ENCODE measurements at regions not wholly inside any gene's neighbourhood (a gene's known extent, or its start where the extent isn't known, plus 50 kb on each side); places are given as distances from the start of the nearest gene placed in this dataset.

GRCh38 chr20:11060423-11061185, 386.8 kb upstream of the JAG1 start:
- H3K4me3 Mint-ChIP-seq = no peak overlapping the region
- H3K36me3 ChIP-seq (ENCODE audit: insufficient read depth) = no peaks in the 10 kb centered on the region
- no peak for DNase-seq (ENCODE audit: low spot score)

GRCh38 chr20:11063444-11063843, 389.6 kb upstream of the JAG1 start:
- Histone ChIP-seq H3K27me3 (ENCODE audit: insufficient read depth) (no peaks in the 10 kb centered on the region), H3K27ac (ENCODE audit: low read depth) (no peak overlapping the region), H3K9me2 (ENCODE audit: insufficient read depth) (no peaks in the 10 kb centered on the region), H3K4me2 (no peak overlapping the region), H3K79me2 (replicated peaks; ENCODE audit: insufficient read depth) (no peaks in the 10 kb centered on the region), H3K4me1 (ENCODE audit: insufficient read depth) (no peaks in the 10 kb centered on the region), H3F3A (replicated peaks; ENCODE audit: low read depth) (no peaks in the 10 kb centered on the region), H3K36me3 (ENCODE audit: insufficient read depth) (no peaks in the 10 kb centered on the region), H4K20me1 (replicated peaks; ENCODE audit: insufficient read depth) (no peaks in the 10 kb centered on the region), H2AFZ (0 out of 2 replicates have a peak overlapping the region, but pooled peaks have one; percentile 14), H3K4me3 (no peak overlapping the region)
- H3K9me3 Mint-ChIP-seq = no peaks in the 10 kb centered on the region
- peaks cover 2% of the 10 kb centered on the region for H3K27me3 Mint-ChIP-seq (ENCODE audit: insufficient read depth, low read depth, poor library complexity)
- DNase-seq (ENCODE audit: low spot score) (no peak), ATAC-seq (no peak)
- H3K4me1 Mint-ChIP-seq = peaks cover 5% of the 10 kb centered on the region; the same call in 2 of the 3 replicates
- H3K36me3 Mint-ChIP-seq (ENCODE audit: low read depth) = no peaks in the 10 kb centered on the region
- no peak overlapping the region for H3K4me3 Mint-ChIP-seq
- no peak overlapping the region for H3K27ac Mint-ChIP-seq
- TF ChIP-seq ZNF331 (CRISPR knock-in tag; IDR thresholded peaks at IDR 0.05; ENCODE audit: low read depth) = no peak
- no peak for TF ChIP-seq ZNF114 (CRISPR knock-in tag; IDR thresholded peaks at IDR 0.05)
- TF ChIP-seq STAT1 (IDR thresholded peaks at IDR 0.05; ENCODE audit: unreplicated experiment) = no peak
- no peak for TF ChIP-seq CREB1 (CRISPR knock-in tag; IDR thresholded peaks at IDR 0.05; ENCODE audit: low read depth)
- TF ChIP-seq CTCF (conservative IDR thresholded peaks at IDR 0.05; ENCODE audit: low read depth in 2 of 2) = no peak
- no peak for TF ChIP-seq ETS1 (IDR thresholded peaks at IDR 0.05)
- no peak for TF ChIP-seq EZH2phosphoT487 (IDR thresholded peaks at IDR 0.05; ENCODE audit: unreplicated experiment)
- TF ChIP-seq POLR2AphosphoS5 (IDR thresholded peaks at IDR 0.05; ENCODE audit: low read depth) = no peak
- no peak for TF ChIP-seq NANOG (IDR thresholded peaks at IDR 0.05; ENCODE audit: borderline replicate concordance)
- no peak for TF ChIP-seq JUNB (IDR thresholded peaks at IDR 0.05; ENCODE audit: unreplicated experiment)
- no peak for TF ChIP-seq EZH2 (IDR thresholded peaks at IDR 0.05; ENCODE audit: low read depth, unreplicated experiment)

More at GRCh38 chr20:11060423-11061185, 386.8 kb upstream of the JAG1 start:
- Histone ChIP-seq H3K4me3 (no peak overlapping the region), H3F3A (replicated peaks; ENCODE audit: low read depth) (no peaks in the 10 kb centered on the region), H3K9me2 (ENCODE audit: insufficient read depth) (no peaks in the 10 kb centered on the region), H4K20me1 (replicated peaks; ENCODE audit: insufficient read depth) (no peaks in the 10 kb centered on the region), H3K79me2 (replicated peaks; ENCODE audit: insufficient read depth) (no peaks in the 10 kb centered on the region), H3K27ac (ENCODE audit: low read depth) (no peak overlapping the region), H3K4me2 (no peak overlapping the region), H3K27me3 (ENCODE audit: insufficient read depth) (no peaks in the 10 kb centered on the region), H3K4me1 (ENCODE audit: insufficient read depth) (no peaks in the 10 kb centered on the region), H2AFZ (no peak overlapping the region)
- Mint-ChIP-seq H3K4me1 (peaks cover 5% of the 10 kb centered on the region; the same call in 2 of the 3 replicates), H3K9me3 (no peaks in the 10 kb centered on the region), H3K36me3 (ENCODE audit: low read depth) (no peaks in the 10 kb centered on the region), H3K27ac (no peak overlapping the region), H3K27me3 (ENCODE audit: insufficient read depth, low read depth, poor library complexity) (peaks cover 2% of the 10 kb centered on the region)
- TF ChIP-seq CTCF (conservative IDR thresholded peaks at IDR 0.05; ENCODE audit: low read depth in 2 of 2) = no peak
- no peak for TF ChIP-seq ETS1 (IDR thresholded peaks at IDR 0.05)
- no peak for TF ChIP-seq CREB1 (CRISPR knock-in tag; IDR thresholded peaks at IDR 0.05; ENCODE audit: low read depth)
- TF ChIP-seq JUNB (IDR thresholded peaks at IDR 0.05; ENCODE audit: unreplicated experiment) = no peak
- TF ChIP-seq NANOG (IDR thresholded peaks at IDR 0.05; ENCODE audit: borderline replicate concordance) = no peak
- TF ChIP-seq POLR2AphosphoS5 (IDR thresholded peaks at IDR 0.05; ENCODE audit: low read depth) = no peak
- TF ChIP-seq EZH2 (IDR thresholded peaks at IDR 0.05; ENCODE audit: low read depth, unreplicated experiment) = no peak
- no peak for TF ChIP-seq EZH2phosphoT487 (IDR thresholded peaks at IDR 0.05; ENCODE audit: unreplicated experiment)
- TF ChIP-seq ZNF331 (CRISPR knock-in tag; IDR thresholded peaks at IDR 0.05; ENCODE audit: low read depth) = no peak
- ATAC-seq = no peak

Measured in GM23338 (cell line).